Fibroblast of skin of back (primary cell): ENCODE measurements at regions not wholly inside any gene's neighbourhood (a gene's known extent, or its start where the extent isn't known, plus 50 kb on each side); places are given as distances from the start of the nearest gene placed in this dataset.
"Not testable (repeated sequence)": the region's sequence is repeated elsewhere in the genome, so short reads cannot be mapped to it uniquely, and the experiment has no call there.

Experiments
- DNase-seq: peaks from one replicate; pipeline ENCODE4 v3.0.0-alpha.2; 2013

DNA sequence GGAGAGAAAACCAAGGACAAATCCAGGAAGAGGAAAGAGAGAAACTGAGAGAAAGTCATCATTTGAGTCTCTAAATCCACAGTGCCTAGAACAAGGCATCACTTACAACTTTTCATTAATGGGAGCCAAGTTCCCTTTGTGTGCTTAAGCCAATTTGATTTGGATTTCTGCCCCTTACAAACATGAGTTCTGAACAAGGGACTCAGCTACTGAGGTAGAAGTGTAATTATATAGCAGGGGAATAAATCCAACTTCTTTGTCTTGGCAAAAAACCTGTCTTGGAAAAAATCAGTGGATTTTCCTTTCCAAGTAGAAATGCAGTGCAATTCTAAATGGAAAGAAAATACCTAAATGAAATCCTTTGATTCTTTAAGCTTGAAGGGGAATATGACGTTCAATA, 307.2 kb upstream of the CNTN3 start:
- no peak for DNase-seq

DNA sequence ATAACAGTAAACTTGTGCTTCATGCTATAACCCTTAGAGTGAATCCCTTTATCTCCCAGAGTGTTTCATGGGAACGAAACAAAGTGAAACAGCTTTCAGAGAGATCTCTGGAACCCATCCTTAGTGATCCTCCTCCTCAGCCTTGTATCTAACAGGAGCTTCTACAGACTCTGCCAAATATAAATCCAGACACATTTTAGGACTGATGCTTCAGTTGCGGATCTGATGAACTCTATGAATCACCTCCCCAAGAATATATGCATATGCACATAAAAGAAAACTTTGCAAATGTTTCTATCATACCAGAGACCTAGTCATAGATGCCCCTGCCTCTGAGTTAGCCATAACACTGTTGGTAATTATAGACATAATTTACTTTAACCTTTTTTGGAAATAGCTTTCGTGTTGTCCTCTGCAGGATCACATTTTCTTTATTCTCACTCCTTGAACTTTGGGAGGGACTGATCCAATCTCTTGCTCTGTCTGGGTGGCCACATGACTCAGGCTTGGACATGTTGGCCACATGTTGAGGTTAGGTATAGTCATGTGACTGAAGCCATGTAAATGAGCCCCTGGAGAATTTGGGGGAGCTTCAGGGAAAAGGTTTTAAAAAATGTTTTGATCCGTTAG, 306.4 kb upstream of the CNTN3 start:
- peak; percentile 84 for DNase-seq

DNA sequence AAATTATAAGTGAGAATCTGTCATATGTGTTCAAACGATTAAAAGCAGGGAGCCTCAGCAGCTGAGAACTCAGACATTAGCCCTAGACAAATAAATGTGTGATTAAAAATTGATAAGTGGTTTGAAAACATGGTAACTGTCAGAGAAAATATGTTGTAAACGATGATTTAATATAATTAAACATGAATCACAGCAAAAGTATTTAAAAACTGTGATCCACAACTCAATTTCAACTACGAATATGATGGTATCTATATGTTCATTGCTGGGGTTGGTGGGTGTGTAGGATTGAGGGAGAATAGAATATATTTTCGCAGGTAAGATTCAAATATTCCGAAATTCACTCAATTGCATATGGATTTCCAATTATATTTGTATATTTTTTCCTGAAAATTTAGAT, 302.2 kb upstream of the CNTN3 start:
- no peak for DNase-seq

DNA sequence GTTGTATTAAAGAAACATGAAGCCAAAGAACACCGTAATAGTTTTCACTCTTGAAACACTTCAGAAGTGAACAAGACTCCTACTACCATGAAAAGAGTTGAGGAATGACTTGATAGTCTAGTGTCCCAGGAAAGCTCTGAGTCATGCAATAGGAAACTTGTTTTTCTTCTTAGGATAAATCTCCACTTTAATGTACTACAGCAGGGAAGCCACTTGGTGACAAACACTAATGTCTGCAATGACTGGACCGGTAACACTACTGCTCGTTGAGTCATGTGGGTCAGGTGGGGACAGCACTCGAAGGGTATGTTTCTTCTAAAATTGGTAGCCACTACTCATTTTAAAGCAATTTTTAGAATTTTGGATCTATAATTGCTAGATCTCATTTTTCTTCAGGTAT, 291.7 kb upstream of the CNTN3 start:
- DNase-seq, result peak; percentile 35

DNA sequence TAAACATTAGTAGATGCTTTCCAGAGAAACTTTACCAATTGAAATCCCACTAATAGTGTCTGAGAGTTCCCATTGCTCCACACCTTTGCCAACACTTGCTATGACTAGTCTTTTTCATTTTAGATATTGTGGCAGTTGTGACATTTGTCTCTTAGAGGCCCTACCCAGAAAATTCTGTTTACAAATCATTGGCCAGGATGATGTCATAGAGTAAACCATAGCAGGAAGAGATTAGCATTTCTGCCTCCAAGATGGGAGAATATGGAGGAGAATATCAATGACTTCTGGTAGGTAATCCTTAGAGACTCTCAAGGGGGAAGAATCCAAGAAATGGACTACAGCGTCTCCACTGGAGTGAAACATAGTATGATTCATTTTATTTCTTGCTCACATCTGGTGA, 291.0 kb upstream of the CNTN3 start:
- DNase-seq, result no peak

DNA sequence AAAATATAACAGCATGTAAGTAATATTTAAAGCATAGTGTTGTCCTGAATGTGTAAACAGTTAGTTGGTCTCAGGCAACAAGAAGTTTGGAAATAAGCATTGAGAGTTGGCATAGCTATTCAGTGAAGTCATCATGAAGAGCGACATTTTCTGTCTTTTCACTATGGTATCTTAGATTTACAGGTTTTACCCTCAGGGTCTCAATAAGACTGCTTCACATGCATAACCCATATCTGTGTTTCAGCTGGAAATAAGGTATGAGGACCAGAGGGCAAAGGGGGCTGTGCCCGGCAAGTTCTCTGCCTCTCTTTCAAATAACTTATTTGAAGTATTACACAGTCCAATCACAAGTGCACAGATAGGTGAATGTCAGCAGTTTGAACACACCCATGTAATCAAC, 290.2 kb upstream of the CNTN3 start:
- no peak for DNase-seq

DNA sequence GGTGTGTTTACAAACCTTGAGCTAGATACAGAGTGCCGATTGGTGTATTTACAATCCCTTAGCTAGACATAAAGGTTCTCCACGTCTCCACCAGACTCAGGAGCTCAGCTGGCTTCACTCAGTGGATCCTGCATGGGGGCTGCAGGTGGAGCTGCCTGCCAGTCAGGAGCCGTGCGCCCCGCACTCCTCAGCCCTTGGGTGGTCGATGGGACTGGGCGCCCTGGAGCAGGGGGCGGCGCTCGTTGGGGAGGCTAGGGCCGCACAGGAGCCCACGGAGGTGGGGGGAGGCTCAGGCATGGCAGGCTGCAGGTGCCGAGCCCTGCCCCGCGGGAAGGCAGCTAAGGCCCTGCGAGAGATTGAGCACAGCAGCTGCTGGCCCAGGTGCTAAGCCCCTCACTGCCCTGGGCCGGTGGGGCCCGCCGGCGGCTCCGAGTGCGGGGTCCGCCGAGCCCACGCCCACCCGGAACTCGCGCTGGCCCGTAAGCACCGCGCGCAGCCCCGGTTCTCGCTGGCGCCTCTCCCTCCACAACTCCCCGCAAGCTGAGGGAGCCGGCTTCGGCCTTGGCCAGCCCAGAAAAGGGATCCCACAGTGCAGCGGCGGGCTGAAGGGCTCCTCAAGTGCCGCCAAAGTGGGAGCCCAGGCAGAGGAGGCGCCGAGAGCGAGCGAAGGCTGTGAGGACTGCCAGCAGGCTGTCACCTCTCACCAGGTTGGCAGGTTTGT, 285.5 kb upstream of the CNTN3 start:
- DNase-seq, result not testable (repeated sequence)

DNA sequence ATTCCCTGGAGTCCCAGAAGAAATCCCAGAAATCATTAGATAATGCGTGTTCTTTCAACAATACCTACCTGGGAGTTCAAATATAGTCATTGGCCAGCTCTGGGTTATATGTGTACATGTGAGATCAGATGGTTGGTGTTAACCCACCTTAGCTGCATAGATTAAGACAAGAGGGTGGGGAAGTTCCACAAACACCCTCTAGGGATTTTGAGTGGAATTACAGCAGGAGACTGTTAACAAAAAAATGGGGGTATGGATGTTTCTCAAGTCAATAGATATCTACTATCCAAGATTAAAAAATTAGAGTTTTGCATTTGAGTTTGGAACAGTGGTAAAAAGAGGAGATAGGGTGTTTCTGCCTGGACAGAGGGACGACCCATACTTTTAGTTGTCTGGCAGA, 282.5 kb upstream of the CNTN3 start:
- DNase-seq, result peak; percentile 8

DNA sequence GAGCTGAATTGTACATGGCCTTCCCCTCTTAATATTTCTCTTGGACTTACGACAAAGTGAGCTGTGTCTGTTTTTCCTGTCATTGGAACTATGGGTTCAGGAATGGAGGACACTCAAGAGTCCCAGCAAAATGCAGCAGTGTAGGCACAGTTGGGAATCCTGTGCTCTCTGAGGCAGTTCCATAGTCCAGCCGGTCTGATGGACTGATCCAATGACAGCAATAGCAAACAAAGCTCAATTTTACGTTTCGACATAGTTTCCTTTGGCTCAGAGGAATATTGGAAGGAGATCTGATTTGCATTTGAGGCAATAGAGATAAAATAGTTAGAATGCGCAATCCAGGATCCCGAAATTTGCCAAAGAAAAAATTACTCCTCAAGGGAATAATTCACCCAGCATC, 276.9 kb upstream of the CNTN3 start:
- no peak for DNase-seq

DNA sequence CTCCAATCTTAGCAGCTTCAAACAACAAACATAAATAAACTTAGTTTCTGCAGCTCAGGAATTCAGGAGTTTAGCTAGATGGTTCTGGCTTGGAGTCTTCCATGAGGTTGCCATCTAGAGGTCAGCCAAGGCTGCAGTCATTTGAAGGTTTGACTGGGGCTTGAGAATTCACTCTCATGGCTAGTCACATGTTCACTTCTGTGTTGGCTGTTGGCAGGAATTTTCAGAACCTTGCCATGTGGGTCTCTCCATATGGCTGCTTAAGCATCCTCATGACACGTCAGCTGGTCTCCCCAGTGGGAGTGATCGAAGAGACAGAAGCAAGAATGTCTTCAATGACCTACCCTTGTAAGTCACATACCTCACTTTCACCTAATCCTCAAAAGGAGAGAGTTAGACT, 269.2 kb upstream of the CNTN3 start:
- DNase-seq, result peak; percentile 37

DNA sequence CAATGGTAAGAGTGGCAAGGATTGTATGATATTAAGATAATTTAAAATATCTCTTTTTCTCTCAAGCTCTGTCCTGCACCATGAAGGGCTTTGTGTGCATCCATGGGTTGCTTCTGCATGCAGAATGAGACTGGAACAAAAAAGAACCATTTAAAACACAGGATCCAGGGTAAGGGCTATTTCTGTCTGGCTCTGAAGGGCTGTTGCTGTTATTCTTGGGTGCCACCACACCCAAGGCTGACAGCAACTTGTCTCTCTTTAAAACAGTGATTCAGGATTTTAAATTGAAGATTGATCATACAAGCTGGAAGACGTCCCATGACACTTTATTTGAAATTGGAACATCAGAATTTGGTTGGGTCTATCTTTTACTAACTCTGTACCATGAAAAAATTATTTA, 268.8 kb upstream of the CNTN3 start:
- DNase-seq, result no peak

DNA sequence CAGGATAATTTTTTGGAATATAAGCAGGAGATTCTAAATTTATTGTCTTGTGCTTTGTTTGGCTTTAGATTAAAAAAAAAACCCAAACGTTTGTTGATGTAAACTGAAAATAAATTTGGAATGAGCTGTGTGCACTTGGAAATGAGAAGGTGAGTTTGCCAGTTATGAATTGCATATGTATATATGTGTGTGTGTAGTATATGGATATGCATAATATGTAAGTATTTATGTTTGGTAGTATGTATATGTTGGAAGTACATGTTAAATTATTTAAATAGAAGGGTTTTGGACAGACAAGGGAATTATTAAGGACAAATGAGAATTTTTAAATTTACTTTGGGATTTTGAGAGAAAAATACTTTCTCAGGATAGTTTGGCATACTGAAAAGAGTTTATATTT, 265.8 kb upstream of the CNTN3 start:
- DNase-seq, result no peak

DNA sequence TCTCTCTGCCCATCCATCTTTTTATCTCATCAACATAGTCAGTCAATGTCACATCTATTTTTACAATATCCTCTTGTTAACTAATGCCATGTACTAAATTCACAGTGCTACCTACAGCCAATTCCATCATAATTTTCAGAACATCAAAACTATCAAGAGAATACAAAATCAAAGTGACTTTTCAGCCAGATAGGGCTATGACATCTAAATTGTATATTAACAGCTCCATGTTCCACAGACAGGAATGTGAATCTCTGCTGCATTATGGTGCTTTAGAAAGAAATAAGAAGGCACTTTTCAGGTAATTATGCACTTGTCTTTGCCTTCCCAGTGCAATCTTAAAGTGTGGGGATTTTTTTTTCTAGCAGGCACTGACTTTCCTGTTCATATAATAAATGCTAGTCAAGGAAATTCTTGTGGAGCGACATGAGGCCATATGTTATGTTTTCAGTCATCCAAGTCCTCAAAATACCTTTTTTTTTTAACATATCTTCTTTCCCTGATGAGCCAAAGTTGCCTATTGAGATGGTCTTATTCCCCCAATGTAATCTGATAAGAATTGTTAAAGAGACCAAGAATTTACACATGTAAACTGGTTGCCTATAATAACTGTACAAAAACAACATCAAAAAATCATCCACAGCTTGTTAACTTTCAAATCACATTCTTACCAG, 252.0 kb upstream of the CNTN3 start:
- DNase-seq, result no peak

DNA sequence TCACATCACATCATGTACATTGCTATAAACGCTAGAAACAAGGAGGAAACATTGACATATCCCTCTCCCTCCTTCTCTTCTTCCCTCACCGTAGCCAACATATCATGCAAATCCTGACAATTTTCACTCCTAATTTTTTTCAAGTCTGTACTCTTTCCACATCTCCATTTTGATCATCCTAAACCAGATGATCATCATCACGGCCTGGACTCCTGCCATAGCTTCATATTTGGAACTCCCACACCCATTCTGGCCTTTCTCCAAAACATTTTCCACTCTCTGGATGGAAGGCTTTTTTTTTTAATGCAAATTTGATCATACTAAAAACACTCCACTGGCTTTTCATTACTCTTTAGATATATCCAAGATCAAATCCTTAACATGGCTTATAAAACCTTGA, 248.0 kb upstream of the CNTN3 start:
- peak; percentile 52 for DNase-seq

DNA sequence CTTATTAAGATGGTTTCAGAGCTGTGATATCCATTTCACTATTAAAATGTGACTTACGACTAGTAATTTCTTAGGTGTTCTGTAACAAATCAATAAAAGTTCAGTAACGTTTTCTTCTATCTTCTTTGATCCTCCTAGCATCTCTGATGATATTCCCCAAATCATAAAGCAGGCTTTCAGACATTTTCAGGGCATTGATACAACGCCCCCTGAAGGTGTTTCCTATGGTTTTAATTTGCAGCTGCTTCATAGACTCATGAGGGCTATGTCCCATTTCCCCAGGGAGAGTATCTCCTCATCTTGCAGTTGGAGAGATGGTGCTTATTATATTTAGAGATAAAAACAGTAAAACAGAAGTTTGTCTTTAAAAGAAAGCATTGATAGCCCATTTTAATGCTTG, 246.8 kb upstream of the CNTN3 start:
- DNase-seq, result no peak

DNA sequence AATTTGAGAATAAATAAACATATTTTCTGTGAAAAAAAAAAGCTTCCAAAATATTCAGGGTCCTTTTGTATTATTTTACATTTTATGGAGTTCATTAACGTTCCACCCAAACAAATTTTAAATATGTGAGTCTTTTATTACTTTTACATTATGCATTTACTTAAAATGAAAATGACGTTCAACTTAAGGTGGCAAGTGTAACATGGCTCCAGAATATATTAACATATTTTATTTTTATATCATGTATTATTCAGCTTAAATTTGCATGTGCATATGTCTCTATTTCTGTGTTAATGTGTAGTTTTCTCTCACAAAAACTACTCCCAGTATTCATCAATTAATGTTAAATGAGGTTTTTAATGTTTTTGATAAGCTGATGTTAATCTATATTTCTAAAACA, 243.6 kb upstream of the CNTN3 start:
- no peak for DNase-seq

DNA sequence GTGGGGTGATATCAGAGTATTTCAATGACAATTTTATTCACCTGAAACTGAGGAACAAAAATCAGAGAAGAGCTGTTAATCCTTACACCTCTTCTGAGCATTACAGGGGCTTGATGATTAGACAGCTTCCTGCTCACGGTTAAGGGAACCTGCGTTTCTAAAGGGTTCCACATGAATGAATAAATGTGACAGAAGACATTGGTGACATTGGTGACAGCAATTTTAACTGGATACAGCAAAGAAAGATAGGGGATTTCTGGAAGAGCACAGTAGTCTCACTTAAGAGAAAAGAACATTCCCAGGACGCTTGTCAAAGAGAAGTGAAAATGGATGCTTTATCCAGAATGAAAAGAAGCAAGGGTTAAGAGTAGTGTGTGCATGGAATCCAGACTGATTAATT, 235.9 kb upstream of the CNTN3 start:
- no peak for DNase-seq

DNA sequence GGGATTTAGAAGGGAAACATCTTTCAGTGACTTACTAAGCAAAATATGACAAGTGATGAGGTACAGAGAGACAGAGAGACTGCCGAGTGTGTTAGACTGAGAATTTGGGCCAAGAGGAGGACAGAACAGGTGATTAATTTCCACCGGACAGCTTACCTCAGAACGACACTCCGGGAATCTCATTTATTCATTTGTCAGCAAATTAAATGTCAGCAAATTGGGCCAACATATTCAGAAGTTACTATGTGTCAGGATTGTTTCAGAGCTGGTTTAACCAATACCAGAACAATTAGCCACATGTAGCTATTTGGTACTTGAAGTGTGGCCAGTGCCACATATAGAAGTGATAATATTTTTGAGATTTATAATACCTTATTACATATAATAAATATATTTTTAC, 232.6 kb upstream of the CNTN3 start:
- no peak for DNase-seq

DNA sequence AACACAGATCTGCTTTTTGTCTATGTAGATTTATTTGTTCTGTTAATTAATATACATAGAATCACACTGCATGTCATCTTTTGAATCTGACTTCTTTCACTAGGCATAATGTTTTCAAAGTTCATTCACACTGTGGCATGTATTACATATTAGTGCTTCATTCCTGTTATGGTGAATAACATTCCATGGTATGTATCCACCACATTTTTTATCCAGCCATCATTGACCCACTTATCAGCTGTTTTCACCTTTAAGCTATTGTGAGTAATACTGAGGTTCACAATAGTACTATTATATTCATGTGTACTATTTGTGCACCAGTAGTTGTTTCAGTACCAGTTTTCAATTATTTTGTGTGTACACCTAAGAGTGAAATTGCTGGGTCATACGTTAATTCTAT, 230.6 kb upstream of the CNTN3 start:
- DNase-seq, result peak; percentile 71

DNA sequence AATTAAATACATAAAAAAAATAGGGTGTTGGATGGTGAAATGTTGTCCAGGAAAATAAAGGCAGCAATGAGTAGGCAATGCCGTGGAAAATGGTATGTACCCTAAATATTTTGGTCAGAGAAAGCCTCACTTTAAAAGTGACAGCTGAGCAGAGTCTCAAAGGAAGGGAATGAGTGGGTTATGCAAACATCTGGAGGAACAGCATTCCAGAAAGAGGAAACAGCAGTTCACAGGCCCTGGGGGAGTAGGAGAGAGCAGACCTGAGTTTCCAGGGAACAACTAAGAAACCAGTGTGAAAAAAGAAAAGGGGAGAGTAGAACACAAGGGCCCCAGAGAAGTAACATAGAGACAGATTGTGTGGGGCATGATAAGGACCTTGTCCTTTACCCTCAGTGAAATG, 230.0 kb upstream of the CNTN3 start:
- DNase-seq, result peak; percentile 67

DNA sequence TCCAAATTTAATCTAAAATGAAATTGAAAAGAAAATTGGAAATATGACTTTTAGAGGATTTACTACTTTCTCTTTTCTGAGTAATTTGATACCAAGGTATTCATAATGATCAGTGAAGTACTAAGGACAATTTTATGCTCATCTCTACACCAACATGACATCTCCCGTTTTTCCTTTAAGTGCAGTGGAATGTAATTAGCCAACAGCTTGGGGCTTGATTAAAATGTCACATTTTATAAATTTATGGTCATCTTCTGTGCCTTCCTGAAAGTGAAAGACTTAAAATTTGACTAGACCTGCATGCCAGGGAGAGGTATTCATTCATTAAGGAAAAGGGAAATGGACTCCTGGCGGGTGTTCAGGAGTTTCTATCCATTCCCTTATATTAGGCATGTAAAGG, 228.2 kb upstream of the CNTN3 start:
- DNase-seq, result no peak

DNA sequence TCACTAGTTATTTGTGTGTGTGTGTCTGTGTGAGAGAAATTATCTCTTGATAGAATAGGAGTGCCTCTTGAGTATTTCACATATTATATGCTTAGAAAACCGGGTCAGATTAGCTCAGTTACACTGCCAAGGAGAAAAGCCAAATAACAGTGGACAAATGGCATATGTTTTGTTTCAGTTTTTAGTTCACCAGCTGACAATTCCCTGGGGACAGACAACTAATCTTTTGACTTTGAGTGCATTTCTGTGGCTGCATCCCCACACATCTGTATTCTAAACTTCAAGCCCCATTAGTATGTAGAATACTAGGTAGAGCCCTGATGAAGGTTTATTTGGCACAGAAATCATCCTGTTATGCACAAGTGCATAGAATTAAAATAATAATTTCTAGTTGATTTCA, 227.7 kb upstream of the CNTN3 start:
- no peak for DNase-seq

DNA sequence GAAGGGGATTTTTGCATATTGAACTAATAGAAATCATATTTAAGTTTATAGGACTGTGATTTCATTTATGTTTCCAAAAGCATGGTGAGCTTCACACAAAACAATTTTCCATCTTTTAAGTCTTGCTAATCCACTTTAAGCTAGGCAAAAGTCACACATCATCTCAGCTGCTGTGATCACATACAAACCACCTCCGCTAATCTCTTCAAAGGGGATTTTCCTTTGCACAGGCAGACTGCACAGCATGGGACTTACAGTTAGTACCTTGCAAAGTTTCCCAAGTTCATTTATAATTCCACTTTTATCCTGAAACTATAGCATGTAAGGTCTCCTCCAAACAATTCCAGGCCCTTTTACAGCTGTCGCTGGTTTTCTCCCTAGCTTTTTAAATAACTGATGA, 225.1 kb upstream of the CNTN3 start:
- no peak for DNase-seq

DNA sequence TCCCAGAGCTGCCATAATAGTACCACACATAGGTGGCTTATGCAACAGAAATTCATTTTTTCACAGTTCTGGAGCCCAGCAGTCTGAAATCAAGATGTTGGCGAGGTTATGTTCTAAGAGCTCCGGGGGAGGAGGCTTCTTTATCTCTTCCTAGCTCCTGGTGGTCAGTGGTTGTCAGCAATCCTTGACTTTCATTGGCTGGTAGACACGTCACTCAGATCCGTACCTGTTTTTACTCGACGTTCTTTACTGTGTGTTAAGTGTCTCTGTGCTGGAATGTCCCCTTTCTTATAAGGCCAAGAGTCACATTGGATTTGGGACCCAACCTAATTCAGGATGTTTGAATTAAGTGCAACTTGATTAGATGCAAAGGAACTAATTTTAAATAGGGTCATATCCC, 218.5 kb upstream of the CNTN3 start:
- DNase-seq, result no peak
